ENCODE measurements at regions not wholly inside any gene's neighbourhood (a gene's known extent, or its start where the extent isn't known, plus 50 kb on each side); places are given as distances from the start of the nearest gene placed in this dataset.

GRCh38 chr12:111068290-111068689 lies 147.9 kb upstream of the MYL2 start:
- TF ChIP-seq CTCF (IDR thresholded peaks at IDR 0.05), result no peak
- TF ChIP-seq POLR2A (IDR thresholded peaks at IDR 0.05), result no peak
- TF ChIP-seq EP300 (IDR thresholded peaks at IDR 0.05), result no peak
